Loucy (cell line): ENCODE measurements at regions not wholly inside any gene's neighbourhood (a gene's known extent, or its start where the extent isn't known, plus 50 kb on each side); places are given as distances from the start of the nearest gene placed in this dataset.

ENCODE experiments used
- EZH2phosphoT487 ChIP-seq: fragments of 200-600 bp; IDR thresholded peaks from 2 replicates; pipeline ENCODE4 v1.6.1; 2018; ENCODE audit warnings: antibody characterized with exemption, mild to moderate bottlenecking, moderate library complexity, borderline replicate concordance
- TF ChIP-seq, protein P1 (sequence below): fragments of 200-600 bp; sonication (generic); conservative IDR thresholded peaks from 2 replicates; pipeline ENCODE4 v1.5.1; 2014; ENCODE audit warnings: mild to moderate bottlenecking, antibody characterized with exemption, low read length

DNA sequence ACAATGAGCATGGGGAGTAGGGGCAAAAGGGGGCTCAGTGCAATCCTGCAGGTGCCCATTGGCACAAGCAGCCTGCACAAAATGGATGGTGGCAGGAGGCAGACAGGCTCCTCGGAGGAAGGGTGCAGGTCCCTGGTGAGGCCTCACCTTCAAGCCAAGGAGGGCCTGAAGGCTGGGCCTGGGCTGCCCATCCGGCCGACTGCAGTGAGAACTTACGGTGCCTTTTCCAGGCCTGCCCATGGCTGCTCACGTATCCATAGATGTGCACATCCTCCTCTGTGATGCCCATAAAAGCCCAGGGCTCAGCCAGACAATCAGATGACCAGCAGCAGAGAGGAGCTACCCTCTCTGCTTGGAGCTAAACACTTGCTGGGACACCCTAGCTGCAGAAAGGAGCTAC is 1089.8 kb downstream of the PCDH18 start:
- TF ChIP-seq, protein P1, sequence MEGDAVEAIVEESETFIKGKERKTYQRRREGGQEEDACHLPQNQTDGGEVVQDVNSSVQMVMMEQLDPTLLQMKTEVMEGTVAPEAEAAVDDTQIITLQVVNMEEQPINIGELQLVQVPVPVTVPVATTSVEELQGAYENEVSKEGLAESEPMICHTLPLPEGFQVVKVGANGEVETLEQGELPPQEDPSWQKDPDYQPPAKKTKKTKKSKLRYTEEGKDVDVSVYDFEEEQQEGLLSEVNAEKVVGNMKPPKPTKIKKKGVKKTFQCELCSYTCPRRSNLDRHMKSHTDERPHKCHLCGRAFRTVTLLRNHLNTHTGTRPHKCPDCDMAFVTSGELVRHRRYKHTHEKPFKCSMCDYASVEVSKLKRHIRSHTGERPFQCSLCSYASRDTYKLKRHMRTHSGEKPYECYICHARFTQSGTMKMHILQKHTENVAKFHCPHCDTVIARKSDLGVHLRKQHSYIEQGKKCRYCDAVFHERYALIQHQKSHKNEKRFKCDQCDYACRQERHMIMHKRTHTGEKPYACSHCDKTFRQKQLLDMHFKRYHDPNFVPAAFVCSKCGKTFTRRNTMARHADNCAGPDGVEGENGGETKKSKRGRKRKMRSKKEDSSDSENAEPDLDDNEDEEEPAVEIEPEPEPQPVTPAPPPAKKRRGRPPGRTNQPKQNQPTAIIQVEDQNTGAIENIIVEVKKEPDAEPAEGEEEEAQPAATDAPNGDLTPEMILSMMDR, result no peak
- no peak for TF ChIP-seq EZH2phosphoT487
